ENCODE measurements at regions not wholly inside any gene's neighbourhood (a gene's known extent, or its start where the extent isn't known, plus 50 kb on each side); places are given as distances from the start of the nearest gene placed in this dataset.

DNA sequence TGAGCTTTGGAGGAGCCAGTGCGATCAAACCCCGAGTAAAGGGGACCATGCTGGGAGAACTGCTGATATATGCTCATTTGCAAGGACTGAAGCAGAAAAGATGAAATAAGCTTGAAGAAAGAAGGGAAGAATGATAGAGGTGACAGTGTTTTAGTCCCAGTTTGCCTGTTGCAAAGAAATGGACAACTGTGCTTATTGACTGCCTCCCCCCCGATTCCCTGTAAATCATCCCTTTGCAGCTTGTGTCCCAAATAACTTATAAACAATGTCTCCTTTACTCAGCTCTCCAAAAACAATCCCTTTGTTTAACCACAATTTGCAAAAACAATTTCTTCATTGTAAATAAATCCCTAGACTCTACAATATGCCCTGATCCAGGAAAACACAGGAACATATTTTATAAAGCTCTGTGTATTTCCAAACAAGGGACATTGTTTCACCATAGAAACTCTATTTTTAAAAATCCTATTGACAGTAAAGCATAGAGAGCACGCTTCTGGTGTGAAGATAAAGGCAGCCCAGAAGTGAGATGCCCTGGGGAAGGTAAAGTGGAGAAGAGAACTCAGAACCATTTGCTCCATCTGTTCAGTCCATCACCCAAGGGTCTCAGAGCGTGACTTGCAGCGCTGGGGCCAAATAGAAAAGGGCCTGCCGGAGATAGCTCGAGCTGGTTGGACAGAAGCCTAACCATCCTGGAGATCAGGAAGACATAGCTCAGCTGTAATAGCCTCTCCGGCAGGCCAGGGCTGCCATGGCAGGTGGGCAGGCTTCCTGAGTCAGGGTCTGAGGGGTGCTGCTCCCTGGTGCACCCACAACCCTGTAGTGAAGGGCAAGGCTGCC, 280.5 kb downstream of the WDR11 start:
- Histone ChIP-seq H2AFZ (no peak overlapping the region), H4K20me1 (ENCODE audit: insufficient read depth, poor library complexity, severe bottlenecking) (no peaks in the 10 kb centered on the region), H3K27me3 (no peaks in the 10 kb centered on the region), H3K79me2 (no peaks in the 10 kb centered on the region), H3K4me1 (ENCODE audit: insufficient read depth) (peaks cover 5% of the 10 kb centered on the region), H3K27ac (peak overlapping the region; percentile 56), H3K4me2 (no peak overlapping the region), H3K36me3 (replicated peaks; ENCODE audit: insufficient read depth, low read depth) (no peaks in the 10 kb centered on the region), H3K9me3 (ENCODE audit: low read depth) (no peaks in the 10 kb centered on the region), H3K9me2 (replicated peaks; ENCODE audit: insufficient read depth) (no peaks in the 10 kb centered on the region), H3K4me3 (no peak overlapping the region)
- TF ChIP-seq EZH2 (IDR thresholded peaks at IDR 0.05; ENCODE audit: borderline replicate concordance) (no peak), EZH2phosphoT487 (IDR thresholded peaks at IDR 0.05; ENCODE audit: low read depth, severe bottlenecking, unreplicated experiment) (no peak)
- TF ChIP-seq, protein P1, sequence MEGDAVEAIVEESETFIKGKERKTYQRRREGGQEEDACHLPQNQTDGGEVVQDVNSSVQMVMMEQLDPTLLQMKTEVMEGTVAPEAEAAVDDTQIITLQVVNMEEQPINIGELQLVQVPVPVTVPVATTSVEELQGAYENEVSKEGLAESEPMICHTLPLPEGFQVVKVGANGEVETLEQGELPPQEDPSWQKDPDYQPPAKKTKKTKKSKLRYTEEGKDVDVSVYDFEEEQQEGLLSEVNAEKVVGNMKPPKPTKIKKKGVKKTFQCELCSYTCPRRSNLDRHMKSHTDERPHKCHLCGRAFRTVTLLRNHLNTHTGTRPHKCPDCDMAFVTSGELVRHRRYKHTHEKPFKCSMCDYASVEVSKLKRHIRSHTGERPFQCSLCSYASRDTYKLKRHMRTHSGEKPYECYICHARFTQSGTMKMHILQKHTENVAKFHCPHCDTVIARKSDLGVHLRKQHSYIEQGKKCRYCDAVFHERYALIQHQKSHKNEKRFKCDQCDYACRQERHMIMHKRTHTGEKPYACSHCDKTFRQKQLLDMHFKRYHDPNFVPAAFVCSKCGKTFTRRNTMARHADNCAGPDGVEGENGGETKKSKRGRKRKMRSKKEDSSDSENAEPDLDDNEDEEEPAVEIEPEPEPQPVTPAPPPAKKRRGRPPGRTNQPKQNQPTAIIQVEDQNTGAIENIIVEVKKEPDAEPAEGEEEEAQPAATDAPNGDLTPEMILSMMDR (IDR thresholded peaks at IDR 0.05; ENCODE audit: poor library complexity) = no peak
- WGBS (ENCODE audit: low lambda C conversion rate, missing lambda C conversion rate) = 79% methylated on average over 9 of the region's 9 CpGs
- DNase-seq (ENCODE audit: low spot score) = no peak

DNA sequence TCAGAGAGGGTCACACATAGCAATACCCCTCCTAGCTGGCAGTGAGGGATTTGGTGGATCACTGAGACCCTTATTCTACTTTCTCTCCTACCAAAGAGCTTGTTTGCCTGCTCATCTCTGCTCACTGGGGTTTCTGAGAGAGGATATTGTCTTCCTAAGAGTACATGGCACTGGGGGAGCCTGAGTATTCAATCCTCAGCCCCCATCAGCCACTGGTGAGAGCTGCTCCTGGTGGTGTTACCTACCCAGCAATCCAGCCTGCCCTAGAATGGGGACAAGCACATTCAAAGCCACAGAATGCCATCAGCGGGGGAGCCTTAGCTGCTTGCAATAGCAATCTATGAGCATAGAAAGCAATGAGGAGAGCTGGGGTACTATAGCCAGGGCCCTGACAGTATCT, 281.1 kb downstream of the WDR11 start:
- 100% methylated on average over 1 of the region's 1 CpG for WGBS (ENCODE audit: low lambda C conversion rate, missing lambda C conversion rate)
- Histone ChIP-seq H3K79me2 (no peaks in the 10 kb centered on the region), H3K4me3 (no peak overlapping the region), H3K4me2 (no peak overlapping the region), H3K9me2 (replicated peaks; ENCODE audit: insufficient read depth) (no peaks in the 10 kb centered on the region), H4K20me1 (ENCODE audit: insufficient read depth, poor library complexity, severe bottlenecking) (no peaks in the 10 kb centered on the region), H3K9me3 (ENCODE audit: low read depth) (no peaks in the 10 kb centered on the region), H3K27me3 (no peaks in the 10 kb centered on the region), H3K27ac (peak overlapping the region; percentile 56), H3K36me3 (replicated peaks; ENCODE audit: insufficient read depth, low read depth) (no peaks in the 10 kb centered on the region), H2AFZ (no peak overlapping the region), H3K4me1 (ENCODE audit: insufficient read depth) (peaks cover 5% of the 10 kb centered on the region)
- DNase-seq (ENCODE audit: low spot score) = no peak
- TF ChIP-seq, protein P1 (IDR thresholded peaks at IDR 0.05; ENCODE audit: poor library complexity) = no peak
- TF ChIP-seq EZH2phosphoT487 (IDR thresholded peaks at IDR 0.05; ENCODE audit: low read depth, severe bottlenecking, unreplicated experiment) (no peak), EZH2 (IDR thresholded peaks at IDR 0.05; ENCODE audit: borderline replicate concordance) (no peak)

DNA sequence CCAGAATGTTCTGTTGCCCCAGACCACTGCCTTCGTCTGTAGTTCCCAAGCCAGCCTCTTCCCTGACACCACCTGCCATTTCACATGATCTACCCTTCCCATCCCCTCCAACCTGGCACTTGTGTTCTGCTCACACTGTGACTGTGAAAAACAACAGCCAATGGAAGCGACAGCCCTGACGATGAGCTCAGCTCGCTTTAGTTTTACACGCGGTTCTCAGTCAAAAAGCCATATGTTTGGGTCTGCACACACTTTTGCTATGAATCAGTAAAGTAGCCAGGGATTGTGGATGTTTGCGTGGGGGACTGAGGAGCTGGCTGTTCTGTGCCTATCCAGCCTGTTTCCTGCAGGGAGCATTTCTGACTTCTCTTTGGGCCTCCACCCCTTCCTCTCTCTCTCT, 282.7 kb downstream of the WDR11 start:
- TF ChIP-seq EZH2 (IDR thresholded peaks at IDR 0.05; ENCODE audit: borderline replicate concordance) (no peak), EZH2phosphoT487 (IDR thresholded peaks at IDR 0.05; ENCODE audit: low read depth, severe bottlenecking, unreplicated experiment) (no peak)
- TF ChIP-seq, protein P1 (IDR thresholded peaks at IDR 0.05; ENCODE audit: poor library complexity) = no peak
- Histone ChIP-seq H3K36me3 (replicated peaks; ENCODE audit: insufficient read depth, low read depth) (no peaks in the 10 kb centered on the region), H3K27me3 (no peaks in the 10 kb centered on the region), H3K4me2 (no peak overlapping the region), H3K4me1 (ENCODE audit: insufficient read depth) (peaks cover 5% of the 10 kb centered on the region), H4K20me1 (ENCODE audit: insufficient read depth, poor library complexity, severe bottlenecking) (no peaks in the 10 kb centered on the region), H3K27ac (no peak overlapping the region), H3K4me3 (no peak overlapping the region), H3K9me2 (replicated peaks; ENCODE audit: insufficient read depth) (no peaks in the 10 kb centered on the region), H2AFZ (no peak overlapping the region), H3K9me3 (ENCODE audit: low read depth) (no peaks in the 10 kb centered on the region), H3K79me2 (no peaks in the 10 kb centered on the region)
- 94% methylated on average over 7 of the region's 7 CpGs for WGBS (ENCODE audit: low lambda C conversion rate, missing lambda C conversion rate)
- DNase-seq (ENCODE audit: low spot score) = no peak
